GM20431 (cell line): ENCODE measurements at regions not wholly inside any gene's neighbourhood (a gene's known extent, or its start where the extent isn't known, plus 50 kb on each side); places are given as distances from the start of the nearest gene placed in this dataset.
"Not testable (repeated sequence)": the region's sequence is repeated elsewhere in the genome, so short reads cannot be mapped to it uniquely, and the experiment has no call there.

Experiments used
- in situ Hi-C: fragments of 300-500 bp; cut with MseI, MboI; formaldehyde crosslinking; loops from one replicate; pipeline ENCODE4 v1.15.0; 2020; ENCODE audit warnings: low sequenced_read_pairs; ENCODE audit not compliant: unreplicated experiment

- in situ Hi-C loops = no loop called here
Observed at GRCh38 chr15:35958021-35958420, 412.1 kb upstream of the DPH6 start.

- in situ Hi-C loops = no loop called here
Observed at GRCh38 chr15:35958975-35959374, 413.0 kb upstream of the DPH6 start.

GRCh38 chr15:35963326-35963725 is 417.4 kb upstream of the DPH6 start:
- in situ Hi-C loops = no loop called here

GRCh38 chr15:35966781-35967180 is 420.8 kb upstream of the DPH6 start:
- in situ Hi-C loops = no loop called here

GRCh38 chr15:35967968-35968367 is 422.0 kb upstream of the DPH6 start:
- in situ Hi-C loops = not testable (repeated sequence)

GRCh38 chr15:35973029-35973428 is 427.1 kb upstream of the DPH6 start:
- in situ Hi-C loops = no loop called here

- in situ Hi-C loops = no loop called here
Observed at GRCh38 chr15:35974052-35974451, 428.1 kb upstream of the DPH6 start.

- in situ Hi-C loops = no loop called here
Observed at GRCh38 chr15:35975941-35976340, 430.0 kb upstream of the DPH6 start.

GRCh38 chr15:35979608-35980007 is 433.6 kb upstream of the DPH6 start:
- in situ Hi-C loops = no loop called here

GRCh38 chr15:35980719-35981118 is 434.8 kb upstream of the DPH6 start:
- in situ Hi-C loops = no loop called here

- in situ Hi-C loops = no loop called here
Observed at GRCh38 chr15:35986191-35986721, 440.3 kb upstream of the DPH6 start.

- in situ Hi-C loops = no loop called here
Observed at GRCh38 chr15:35987056-35987455, 441.1 kb upstream of the DPH6 start.

- in situ Hi-C loops = no loop called here
Observed at GRCh38 chr15:35991386-35991785, 445.4 kb upstream of the DPH6 start.

- in situ Hi-C loops = no loop called here
Observed at GRCh38 chr15:35992791-35993190, 446.8 kb upstream of the DPH6 start.

- in situ Hi-C loops = no loop called here
Observed at GRCh38 chr15:35993196-35993595, 447.2 kb upstream of the DPH6 start.

- in situ Hi-C loops = no loop called here
Observed at GRCh38 chr15:35994876-35995275, 448.9 kb upstream of the DPH6 start.

GRCh38 chr15:35998663-35999602 is 453.0 kb upstream of the DPH6 start:
- in situ Hi-C loops = no loop called here

- in situ Hi-C loops = no loop called here
Observed at GRCh38 chr15:36004891-36005490, 459.0 kb upstream of the DPH6 start.

- in situ Hi-C loops = no loop called here
Observed at GRCh38 chr15:36005542-36005941, 459.6 kb upstream of the DPH6 start.

- in situ Hi-C loops = no loop called here
Observed at GRCh38 chr15:36007699-36008098, 461.7 kb upstream of the DPH6 start.

- in situ Hi-C loops = no loop called here
Observed at GRCh38 chr15:36008719-36009118, 462.8 kb upstream of the DPH6 start.
